Stimulated activated CD8-positive, alpha-beta memory T cell treated with anti-CD3 and anti-CD28 coated beads, Interleukin-15, amount 100 ng/mL, for 24 hours (primary cell): ENCODE measurements at regions not wholly inside any gene's neighbourhood (a gene's known extent, or its start where the extent isn't known, plus 50 kb on each side); places are given as distances from the start of the nearest gene placed in this dataset.

Experiments used
- DNase-seq: peaks from one replicate; pipeline ENCODE4 v3.0.0-alpha.2; 2020; ENCODE audit warnings: low read depth

GRCh38 chr9:84589542-84589941, 80.0 kb upstream of the NTRK2 start:
- no peak for DNase-seq

- DNase-seq: no peak
Measured at GRCh38 chr9:84590706-84591105, 78.8 kb upstream of the NTRK2 start.

- no peak for DNase-seq
Measured at GRCh38 chr9:84592918-84593317, 76.6 kb upstream of the NTRK2 start.

- DNase-seq: no peak
Measured at GRCh38 chr9:84593352-84593751, 76.2 kb upstream of the NTRK2 start.

- no peak for DNase-seq
Measured at GRCh38 chr9:84597131-84597530, 72.4 kb upstream of the NTRK2 start.

- no peak for DNase-seq
Measured at GRCh38 chr9:84598921-84599636, 70.5 kb upstream of the NTRK2 start.

GRCh38 chr9:84600739-84601138, 68.8 kb upstream of the NTRK2 start:
- no peak for DNase-seq

GRCh38 chr9:84604223-84604622, 65.3 kb upstream of the NTRK2 start:
- DNase-seq: no peak

- no peak for DNase-seq
Measured at GRCh38 chr9:84609779-84610178, 59.8 kb upstream of the NTRK2 start.

- no peak for DNase-seq
Measured at GRCh38 chr9:84613431-84613830, 56.1 kb upstream of the NTRK2 start.

- no peak for DNase-seq
Measured at GRCh38 chr9:84615544-84615943, 54.0 kb upstream of the NTRK2 start.

- DNase-seq: no peak
Measured at GRCh38 chr9:84617411-84618029, 52.0 kb upstream of the NTRK2 start.
